ENCODE measurements at regions not wholly inside any gene's neighbourhood (a gene's known extent, or its start where the extent isn't known, plus 50 kb on each side); places are given as distances from the start of the nearest gene placed in this dataset.
"Not testable (repeated sequence)": the region's sequence is repeated elsewhere in the genome, so short reads cannot be mapped to it uniquely, and the experiment has no call there.

DNA sequence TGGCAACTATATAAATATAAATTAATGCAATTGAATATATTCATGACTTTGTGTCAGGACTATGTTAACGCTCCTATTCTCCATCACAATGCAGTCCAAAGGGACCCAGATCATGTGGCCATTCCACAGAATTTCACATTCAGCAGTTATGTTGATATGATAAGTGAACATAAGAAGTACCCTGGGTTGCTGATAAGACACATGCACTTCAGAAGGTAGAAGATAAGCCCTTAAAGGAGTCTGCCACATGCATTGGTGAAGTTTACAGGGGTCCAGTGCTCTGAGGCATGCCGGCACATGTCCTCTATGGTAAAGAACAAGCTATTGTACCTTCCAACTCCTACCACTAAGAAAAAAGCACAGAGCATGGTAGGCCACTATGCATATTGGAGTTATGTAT lies 76.4 kb downstream of the PHAX start:
- Mint-ChIP-seq H3K27me3 (ENCODE audit: low read depth in 3 of 3) (peaks cover 0 to 3% (median 3%) of the 10 kb centered on the region in 3 donors), H3K36me3 (no peaks in the 10 kb centered on the region), H3K4me3 (no peak overlapping the region), H3K4me1 (peaks cover 25% of the 10 kb centered on the region), H3K27ac (no peak overlapping the region), H3K9me3 (peaks cover 0 to 1% (median 0%) of the 10 kb centered on the region in 7 donors)
- DNase-seq: no peak
- Histone ChIP-seq H3K4me3 (replicated peaks in 1 of 3; ENCODE audit: low read depth in 2 of 3, low read length in 3 of 3) (no peak overlapping the region), H3K9ac (ENCODE audit: insufficient read depth, low read length, poor library complexity, severe bottlenecking) (no peak overlapping the region), H4K20me1 (ENCODE audit: insufficient read depth, low read length) (no peaks in the 10 kb centered on the region), H3K27ac (ENCODE audit: low read depth in 1 of 2, low read length in 2 of 2) (no peak overlapping the region), H2AFZ (ENCODE audit: insufficient read depth, low read depth, low read length, poor library complexity, severe bottlenecking) (no peak overlapping the region), H3K27me3 (ENCODE audit: control insufficient read depth in 2 of 2, insufficient read depth in 2 of 2, low read length in 2 of 2) (no peaks in the 10 kb centered on the region), H3K4me2 (replicated peaks; ENCODE audit: extremely low read depth, low read length, poor library complexity, severe bottlenecking) (no peak overlapping the region), H3K9me3 (replicated peaks in 1 of 2; ENCODE audit: control insufficient read depth in 1 of 2, insufficient read depth in 1 of 2, low read length in 2 of 2) (no peaks in the 10 kb centered on the region), H3K79me2 (ENCODE audit: insufficient read depth, low read length) (peaks cover 24% of the 10 kb centered on the region), H3K4me1 (ENCODE audit: control insufficient read depth in 1 of 2, insufficient read depth in 2 of 2, low read length in 2 of 2) (peaks cover 17 to 18% of the 10 kb centered on the region in 2 donors), H3K36me3 (replicated peaks in 1 of 2; ENCODE audit: control insufficient read depth in 1 of 2, insufficient read depth in 2 of 2, low read length in 2 of 2) (no peaks in the 10 kb centered on the region)
- intact Hi-C loops (cut with micrococcal nuclease): loop anchor here (2.0 kb wide), 1 partner anchor 104 kb away; no protein-coding TSS in a partner anchor
- TF ChIP-seq, protein P1, sequence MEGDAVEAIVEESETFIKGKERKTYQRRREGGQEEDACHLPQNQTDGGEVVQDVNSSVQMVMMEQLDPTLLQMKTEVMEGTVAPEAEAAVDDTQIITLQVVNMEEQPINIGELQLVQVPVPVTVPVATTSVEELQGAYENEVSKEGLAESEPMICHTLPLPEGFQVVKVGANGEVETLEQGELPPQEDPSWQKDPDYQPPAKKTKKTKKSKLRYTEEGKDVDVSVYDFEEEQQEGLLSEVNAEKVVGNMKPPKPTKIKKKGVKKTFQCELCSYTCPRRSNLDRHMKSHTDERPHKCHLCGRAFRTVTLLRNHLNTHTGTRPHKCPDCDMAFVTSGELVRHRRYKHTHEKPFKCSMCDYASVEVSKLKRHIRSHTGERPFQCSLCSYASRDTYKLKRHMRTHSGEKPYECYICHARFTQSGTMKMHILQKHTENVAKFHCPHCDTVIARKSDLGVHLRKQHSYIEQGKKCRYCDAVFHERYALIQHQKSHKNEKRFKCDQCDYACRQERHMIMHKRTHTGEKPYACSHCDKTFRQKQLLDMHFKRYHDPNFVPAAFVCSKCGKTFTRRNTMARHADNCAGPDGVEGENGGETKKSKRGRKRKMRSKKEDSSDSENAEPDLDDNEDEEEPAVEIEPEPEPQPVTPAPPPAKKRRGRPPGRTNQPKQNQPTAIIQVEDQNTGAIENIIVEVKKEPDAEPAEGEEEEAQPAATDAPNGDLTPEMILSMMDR (IDR thresholded peaks at IDR 0.05): no peak
- WGBS (ENCODE audit: insufficient coverage): no CpG with 5 or more reads among the region's 2 CpGs

DNA sequence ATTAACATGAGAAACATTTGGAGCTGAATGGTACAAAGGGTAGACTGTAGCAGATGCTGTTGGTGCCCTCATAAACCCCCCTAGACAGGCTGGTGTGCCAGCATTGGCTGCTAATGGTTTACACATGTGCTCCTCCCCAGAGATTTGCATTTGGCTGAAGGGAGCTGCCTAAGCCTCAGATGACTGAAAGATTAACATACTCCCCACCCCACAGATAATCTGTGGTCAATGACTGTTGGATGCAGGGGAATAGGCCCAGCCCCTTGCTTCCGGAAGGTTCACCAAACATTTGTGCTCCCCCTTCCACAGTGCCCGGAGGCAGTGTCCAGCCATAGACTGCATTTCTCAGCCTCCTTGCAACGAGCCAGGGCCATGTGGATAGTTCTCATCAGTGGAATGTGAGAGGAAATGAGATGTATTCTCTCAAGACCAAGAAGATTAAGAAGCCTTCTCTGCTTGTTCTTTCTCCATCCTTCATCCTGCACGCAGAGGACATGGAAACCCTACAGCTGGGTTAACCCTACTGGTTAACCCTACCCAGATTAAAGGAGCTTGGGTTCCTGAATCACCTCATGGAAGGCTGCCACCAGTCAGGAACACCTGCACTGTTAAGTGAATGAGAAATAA lies 79.6 kb downstream of the PHAX start:
- Histone ChIP-seq H3K27me3 (ENCODE audit: control insufficient read depth in 2 of 2, insufficient read depth in 2 of 2, low read length in 2 of 2) (no peaks in the 10 kb centered on the region), H3K4me2 (replicated peaks; ENCODE audit: extremely low read depth, low read length, poor library complexity, severe bottlenecking) (no peak overlapping the region), H3K27ac (ENCODE audit: low read depth in 1 of 2, low read length in 2 of 2) (no peak overlapping the region), H3K36me3 (replicated peaks in 1 of 2; ENCODE audit: control insufficient read depth in 1 of 2, insufficient read depth in 2 of 2, low read length in 2 of 2) (no peaks in the 10 kb centered on the region), H3K4me1 (ENCODE audit: control insufficient read depth in 1 of 2, insufficient read depth in 2 of 2, low read length in 2 of 2) (peaks cover 16 to 18% of the 10 kb centered on the region in 2 donors), H3K4me3 (replicated peaks in 1 of 3; ENCODE audit: low read depth in 2 of 3, low read length in 3 of 3) (no peak overlapping the region), H3K79me2 (ENCODE audit: insufficient read depth, low read length) (peaks cover 24% of the 10 kb centered on the region), H3K9me3 (replicated peaks in 1 of 2; ENCODE audit: control insufficient read depth in 1 of 2, insufficient read depth in 1 of 2, low read length in 2 of 2) (no peaks in the 10 kb centered on the region), H4K20me1 (ENCODE audit: insufficient read depth, low read length) (no peaks in the 10 kb centered on the region), H3K9ac (ENCODE audit: insufficient read depth, low read length, poor library complexity, severe bottlenecking) (no peak overlapping the region), H2AFZ (ENCODE audit: insufficient read depth, low read depth, low read length, poor library complexity, severe bottlenecking) (peak overlapping the region; percentile 60)
- Mint-ChIP-seq H3K4me1 (peaks cover 27% of the 10 kb centered on the region), H3K27ac (peak overlapping the region in 1 of 7 donors; percentile 41), H3K27me3 (ENCODE audit: low read depth in 3 of 3) (peaks cover 0 to 2% (median 0%) of the 10 kb centered on the region in 3 donors), H3K36me3 (no peaks in the 10 kb centered on the region), H3K4me3 (no peak overlapping the region), H3K9me3 (peaks cover 0 to 3% (median 0%) of the 10 kb centered on the region in 7 donors)
- intact Hi-C loops (cut with micrococcal nuclease): no loop called here
- no CpG with 5 or more reads among the region's 4 CpGs for WGBS (ENCODE audit: insufficient coverage)
- TF ChIP-seq, protein P1 (IDR thresholded peaks at IDR 0.05): no peak
- DNase-seq: no peak

DNA sequence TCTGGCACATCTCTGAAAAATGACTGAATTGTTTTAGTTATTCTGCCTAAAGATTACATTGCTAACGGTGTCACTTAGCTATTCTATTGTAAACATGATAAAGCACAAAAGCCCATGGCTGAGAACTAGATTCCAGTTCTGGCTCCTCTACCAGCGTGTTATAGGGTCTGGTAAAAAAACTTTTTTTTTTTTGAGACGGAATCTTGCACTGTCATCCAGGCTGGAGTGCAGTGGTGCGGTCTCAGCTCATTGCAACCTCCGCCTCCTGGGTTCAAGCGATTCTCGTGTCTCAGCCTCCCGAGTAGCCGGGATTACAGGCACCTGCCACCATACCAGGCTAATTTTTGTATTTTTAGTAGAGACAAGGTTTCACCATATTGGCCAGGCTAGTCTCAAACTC lies 80.6 kb downstream of the PHAX start:
- DNase-seq; H3K27me3 ChIP-seq (ENCODE audit: control insufficient read depth in 2 of 2, insufficient read depth in 2 of 2, low read length in 2 of 2); H3K27me3 Mint-ChIP-seq (ENCODE audit: low read depth in 3 of 3); H3K9me3 Mint-ChIP-seq; intact Hi-C loops (cut with micrococcal nuclease); H4K20me1 ChIP-seq (ENCODE audit: insufficient read depth, low read length); H3K27ac Mint-ChIP-seq; H3K4me2 ChIP-seq (replicated peaks; ENCODE audit: extremely low read depth, low read length, poor library complexity, severe bottlenecking); H2AFZ ChIP-seq (ENCODE audit: insufficient read depth, low read depth, low read length, poor library complexity, severe bottlenecking); H3K9me3 ChIP-seq (replicated peaks in 1 of 2; ENCODE audit: control insufficient read depth in 1 of 2, insufficient read depth in 1 of 2, low read length in 2 of 2); H3K9ac ChIP-seq (ENCODE audit: insufficient read depth, low read length, poor library complexity, severe bottlenecking); H3K36me3 Mint-ChIP-seq; H3K27ac ChIP-seq (ENCODE audit: low read depth in 1 of 2, low read length in 2 of 2); H3K36me3 ChIP-seq (replicated peaks in 1 of 2; ENCODE audit: control insufficient read depth in 1 of 2, insufficient read depth in 2 of 2, low read length in 2 of 2); H3K4me3 ChIP-seq (replicated peaks in 1 of 3; ENCODE audit: low read depth in 2 of 3, low read length in 3 of 3); H3K4me3 Mint-ChIP-seq: not testable (repeated sequence)
- H3K4me1 ChIP-seq (ENCODE audit: control insufficient read depth in 1 of 2, insufficient read depth in 2 of 2, low read length in 2 of 2): peaks cover 13 to 14% of the 10 kb centered on the region in 2 donors
- peaks cover 18% of the 10 kb centered on the region for H3K79me2 ChIP-seq (ENCODE audit: insufficient read depth, low read length)
- peaks cover 22% of the 10 kb centered on the region for H3K4me1 Mint-ChIP-seq
- WGBS (ENCODE audit: insufficient coverage): no CpG with 5 or more reads among the region's 9 CpGs
